Stomach (tissue), 8 donors: ENCODE measurements at regions not wholly inside any gene's neighbourhood (a gene's known extent, or its start where the extent isn't known, plus 50 kb on each side); places are given as distances from the start of the nearest gene placed in this dataset.

Experiments used
- DNase-seq, 2 donors: peaks; one replicate each; pipeline versions ENCODE4 v3.0.0 to v3.0.0-alpha.2; 2013 to 2019
- H3K27ac ChIP-seq, 5 donors: fragments of 200-600 bp in 4 of 5; sonication (generic) in 4 of 5; one replicate each; pipeline ENCODE4 v1.5.1; 2013 to 2019; ENCODE audit warnings: mild to moderate bottlenecking in 1 of 5, moderate library complexity in 1 of 5
- H3K27me3 ChIP-seq, 3 donors: fragments of 200-600 bp; sonication (generic); one replicate each; pipeline ENCODE4 v1.5.1; 2017 to 2019; ENCODE audit warnings: mixed run types in 1 of 3
- H3K36me3 ChIP-seq, 4 donors: fragments of 200-600 bp; sonication (generic); 1 replicate in 3 of 4; 2 replicates in 1 of 4; pipeline ENCODE4 v1.5.1; 2016 to 2019
- H3K4me1 ChIP-seq, 4 donors: fragments of 200-600 bp; sonication (generic); one replicate each; pipeline ENCODE4 v1.5.1; 2016 to 2019
- H3K4me3 ChIP-seq, 4 donors: fragments of 200-600 bp; sonication (generic) in 3 of 4; one replicate each; pipeline ENCODE4 v1.5.1; 2016 to 2019; ENCODE audit warnings: mild to moderate bottlenecking in 1 of 4
- H3K9me3 ChIP-seq, 4 donors: fragments of 200-600 bp; sonication (generic); one replicate each; pipeline ENCODE4 v1.5.1; 2016 to 2019
- EP300 ChIP-seq: sonication (generic); formaldehyde crosslinking; IDR thresholded peaks from one replicate; pipeline ENCODE4 v1.6.1; 2017; ENCODE audit warnings: antibody characterized with exemption
- POLR2A ChIP-seq, 4 donors: fragments of 450-650 bp; IDR thresholded peaks; one replicate each; pipeline ENCODE4 v1.6.1; 2016; ENCODE audit warnings: antibody characterized with exemption in 4 of 4, control low read depth in 2 of 4, mild to moderate bottlenecking in 1 of 4, moderate library complexity in 1 of 4
- POLR2AphosphoS5 ChIP-seq, 3 donors: sonication (generic); formaldehyde crosslinking; IDR thresholded peaks; one replicate each; pipeline ENCODE4 v1.6.1; 2016; ENCODE audit warnings: antibody characterized with exemption in 3 of 3
- WGBS, 5 donors: extraction: QIAGEN DNeasy Blood & Tissue Kit in 3 of 5; methylation state at CpG; one replicate each; pipeline versions ENCODE4 v1.1.5 to v1.1.7; 2013 to 2018; 5-methylcytosine and 5-hydroxymethylcytosine counted together
- intact Hi-C: fragments of 100-400 bp; cut with DNase I; formaldehyde crosslinking; loops from one replicate; pipeline ENCODE4 v1.15.1; 2023; ENCODE audit warnings: low total_unique reads
- TF ChIP-seq, protein P1 (sequence below), 7 experiments: fragments of 450-650 bp in 4 of 7; fragments of 200-600 bp in 3 of 7; sonication (generic) in 3 of 7; IDR thresholded peaks; one replicate each; pipeline ENCODE4 v1.5.1; 2016 to 2019; ENCODE audit warnings: antibody characterized with exemption in 7 of 7, control low read depth in 2 of 7, mild to moderate bottlenecking in 1 of 7
- donor health status: healthy with polysubstance abuse.
- donor health status: Bipolar disorder and iron deficiency.
- donor health status: healthy.

DNA sequence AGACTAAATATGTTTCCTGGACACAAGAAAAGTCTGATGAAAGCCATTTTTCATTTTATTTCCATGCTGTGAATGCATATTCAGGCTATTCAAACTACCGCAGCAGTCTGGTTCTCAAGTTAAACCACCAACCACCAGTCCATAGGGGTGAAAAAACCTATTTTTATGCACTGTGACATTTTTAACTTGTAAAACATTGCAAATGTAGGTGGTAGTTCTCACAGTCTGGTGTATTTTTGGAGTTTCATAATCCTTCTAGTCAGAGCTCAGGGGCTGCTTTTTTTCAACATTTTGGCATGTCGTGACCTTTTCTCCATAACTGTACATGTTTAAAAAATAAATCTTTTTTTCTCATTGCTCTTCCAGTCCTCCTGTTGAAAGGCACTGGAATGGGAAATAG lies 907.6 kb upstream of the ADGRL2 start:
- intact Hi-C loops = no loop called here
- no peak overlapping the region for H3K4me3 ChIP-seq
- peak in 1 of 3 donors; percentile 37 for TF ChIP-seq POLR2AphosphoS5 (IDR thresholded peaks at IDR 0.05)
- TF ChIP-seq, protein P1, sequence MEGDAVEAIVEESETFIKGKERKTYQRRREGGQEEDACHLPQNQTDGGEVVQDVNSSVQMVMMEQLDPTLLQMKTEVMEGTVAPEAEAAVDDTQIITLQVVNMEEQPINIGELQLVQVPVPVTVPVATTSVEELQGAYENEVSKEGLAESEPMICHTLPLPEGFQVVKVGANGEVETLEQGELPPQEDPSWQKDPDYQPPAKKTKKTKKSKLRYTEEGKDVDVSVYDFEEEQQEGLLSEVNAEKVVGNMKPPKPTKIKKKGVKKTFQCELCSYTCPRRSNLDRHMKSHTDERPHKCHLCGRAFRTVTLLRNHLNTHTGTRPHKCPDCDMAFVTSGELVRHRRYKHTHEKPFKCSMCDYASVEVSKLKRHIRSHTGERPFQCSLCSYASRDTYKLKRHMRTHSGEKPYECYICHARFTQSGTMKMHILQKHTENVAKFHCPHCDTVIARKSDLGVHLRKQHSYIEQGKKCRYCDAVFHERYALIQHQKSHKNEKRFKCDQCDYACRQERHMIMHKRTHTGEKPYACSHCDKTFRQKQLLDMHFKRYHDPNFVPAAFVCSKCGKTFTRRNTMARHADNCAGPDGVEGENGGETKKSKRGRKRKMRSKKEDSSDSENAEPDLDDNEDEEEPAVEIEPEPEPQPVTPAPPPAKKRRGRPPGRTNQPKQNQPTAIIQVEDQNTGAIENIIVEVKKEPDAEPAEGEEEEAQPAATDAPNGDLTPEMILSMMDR (IDR thresholded peaks at IDR 0.05) = no peak
- WGBS, 5 donors = 39 to 68% (median 58%) methylated on average over 2 of the region's 2 CpGs
- no peaks in the 10 kb centered on the region for H3K27me3 ChIP-seq
- DNase-seq = peak in 1 of 2 donors; percentile 57
- peaks cover 0 to 14% (median 5%) of the 10 kb centered on the region in 4 donors for H3K4me1 ChIP-seq
- no peaks in the 10 kb centered on the region for H3K36me3 ChIP-seq
- H3K9me3 ChIP-seq = no peaks in the 10 kb centered on the region
- H3K27ac ChIP-seq = no peak overlapping the region

DNA sequence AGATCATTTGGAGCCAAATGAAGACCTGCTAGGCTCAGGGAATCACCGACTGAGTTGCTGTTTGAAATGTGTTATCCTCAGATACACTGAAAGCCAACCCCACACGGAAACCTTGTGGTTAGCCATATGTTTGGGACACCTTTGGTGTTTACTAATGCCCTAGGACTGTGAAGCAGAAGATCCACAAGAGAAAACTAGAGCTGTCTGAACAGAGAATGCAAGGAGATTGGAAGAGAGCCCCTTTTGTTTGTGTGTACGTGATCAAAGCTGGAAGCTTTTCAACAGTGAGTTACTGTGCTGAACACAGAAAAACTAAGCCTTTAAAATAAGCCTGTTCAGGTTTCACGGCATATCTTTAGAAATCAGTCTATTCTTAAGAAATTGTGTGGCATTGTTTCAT lies 908.2 kb upstream of the ADGRL2 start:
- 19 to 35% (median 26%) methylated on average over 4 of the region's 4 CpGs for WGBS, 5 donors
- Histone ChIP-seq H3K27ac (no peak overlapping the region), H3K36me3 (no peaks in the 10 kb centered on the region), H3K9me3 (no peaks in the 10 kb centered on the region), H3K4me3 (no peak overlapping the region), H3K4me1 (peaks cover 0 to 14% (median 5%) of the 10 kb centered on the region in 4 donors), H3K27me3 (no peaks in the 10 kb centered on the region)
- intact Hi-C loops = no loop called here
- peak in 1 of 2 donors; percentile 20 for DNase-seq
- TF ChIP-seq POLR2A (IDR thresholded peaks at IDR 0.05) (no peak), POLR2AphosphoS5 (IDR thresholded peaks at IDR 0.05) (no peak), EP300 (no peak)

DNA sequence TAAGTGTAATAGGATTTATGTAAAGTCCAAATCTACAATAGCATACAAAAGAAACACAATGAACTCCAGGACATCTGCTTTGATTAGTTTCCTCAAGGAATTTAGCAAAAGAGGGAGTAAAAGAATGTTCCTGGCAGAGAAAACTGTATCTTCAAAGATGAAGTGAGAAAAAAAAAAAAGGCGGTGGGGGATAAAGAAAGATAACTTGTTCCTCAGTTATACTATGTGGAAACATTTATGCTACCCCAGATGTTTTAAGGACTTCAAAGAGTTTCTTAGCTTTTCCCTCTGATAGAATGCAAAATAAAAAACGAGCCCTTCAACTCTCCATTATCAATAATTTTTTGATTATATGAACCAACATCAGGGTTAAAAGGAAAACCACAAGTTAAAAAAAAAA lies 908.9 kb upstream of the ADGRL2 start:
- no peak for TF ChIP-seq POLR2AphosphoS5 (IDR thresholded peaks at IDR 0.05)
- no peak for TF ChIP-seq POLR2A (IDR thresholded peaks at IDR 0.05)
- no peak for TF ChIP-seq EP300
- TF ChIP-seq, protein P1 (IDR thresholded peaks at IDR 0.05) = no peak
- H3K27ac ChIP-seq = no peak overlapping the region

DNA sequence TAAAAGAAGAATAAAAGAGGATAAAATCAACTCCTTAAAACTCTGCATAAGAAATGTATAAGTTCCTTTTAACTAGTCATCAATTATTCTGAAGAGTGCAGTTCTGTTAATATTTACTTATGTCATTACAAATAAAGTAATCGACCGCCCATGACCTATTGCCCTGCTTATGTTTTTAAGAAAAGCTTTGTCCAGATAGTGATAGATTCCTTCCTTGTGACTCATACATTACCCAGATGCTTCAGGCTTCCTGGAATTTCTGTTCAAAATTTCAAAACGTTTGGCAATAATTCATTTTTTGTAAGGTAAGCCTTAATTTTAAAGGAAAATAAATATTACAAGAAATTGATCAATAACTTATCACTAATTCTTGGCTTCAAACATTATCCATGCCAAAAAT lies 918.2 kb upstream of the ADGRL2 start:
- H3K36me3 ChIP-seq = no peaks in the 10 kb centered on the region
- H3K4me3 ChIP-seq = no peak overlapping the region
- H3K27me3 ChIP-seq = no peaks in the 10 kb centered on the region
- TF ChIP-seq EP300 (no peak), POLR2AphosphoS5 (IDR thresholded peaks at IDR 0.05) (no peak), POLR2A (IDR thresholded peaks at IDR 0.05) (no peak)
- TF ChIP-seq, protein P1 (IDR thresholded peaks at IDR 0.05) = no peak
- H3K9me3 ChIP-seq = no peaks in the 10 kb centered on the region
- intact Hi-C loops = no loop called here
- no peaks in the 10 kb centered on the region for H3K4me1 ChIP-seq
- H3K27ac ChIP-seq = no peak overlapping the region
- WGBS, 5 donors = 14 to 24% (median 20%) methylated on average over 3 of the region's 3 CpGs
- DNase-seq = peak in 1 of 2 donors; percentile 38

More for the DNA sequence above, 908.9 kb upstream of the ADGRL2 start:
- Histone ChIP-seq H3K36me3 (no peaks in the 10 kb centered on the region), H3K4me3 (no peak overlapping the region), H3K4me1 (peaks cover 0 to 14% (median 5%) of the 10 kb centered on the region in 4 donors), H3K27me3 (no peaks in the 10 kb centered on the region), H3K9me3 (no peaks in the 10 kb centered on the region)
- intact Hi-C loops = no loop called here
- no peak for DNase-seq
- 50 to 66% (median 60%) methylated on average over 2 of the region's 2 CpGs for WGBS, 5 donors

DNA sequence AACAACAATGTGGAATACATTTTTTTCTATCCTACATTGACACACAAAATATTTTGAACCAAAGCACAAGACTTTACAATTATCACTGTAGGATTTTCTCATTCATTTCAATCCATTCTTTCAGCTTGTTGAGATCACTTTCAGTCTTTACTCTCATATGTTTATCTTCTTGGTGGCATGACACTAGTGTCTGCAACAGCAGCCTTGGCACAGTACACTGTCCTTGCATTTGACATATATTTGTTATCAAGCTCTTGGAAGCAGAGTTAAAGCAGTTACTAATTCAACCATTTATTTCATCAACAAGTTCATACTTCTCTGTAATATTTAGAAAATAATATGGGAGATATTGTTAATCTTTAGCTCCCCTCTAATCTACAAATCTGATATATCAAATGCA lies 922.4 kb upstream of the ADGRL2 start:
- Histone ChIP-seq H3K27ac (no peak overlapping the region), H3K27me3 (no peaks in the 10 kb centered on the region), H3K9me3 (no peaks in the 10 kb centered on the region), H3K4me3 (no peak overlapping the region), H3K36me3 (no peaks in the 10 kb centered on the region), H3K4me1 (no peaks in the 10 kb centered on the region)
- DNase-seq = no peak
- TF ChIP-seq, protein P1 (IDR thresholded peaks at IDR 0.05) = no peak
- TF ChIP-seq POLR2A (IDR thresholded peaks at IDR 0.05) = no peak
- TF ChIP-seq POLR2AphosphoS5 (IDR thresholded peaks at IDR 0.05) = no peak
- no peak for TF ChIP-seq EP300
- intact Hi-C loops = no loop called here
